NCI-H446 treated with DMSO at 0.1 percent for 48 hours (cell line): ENCODE measurements at regions not wholly inside any gene's neighbourhood (a gene's known extent, or its start where the extent isn't known, plus 50 kb on each side); places are given as distances from the start of the nearest gene placed in this dataset.

Source experiments
- DNase-seq: peaks from one replicate; lab custom pipeline; 2025; lab: John Stamatoyannopoulos, UW

GRCh38 chr1:22376546-22376945 is 75.1 kb upstream of the ZBTB40 start:
- DNase-seq: no peak

GRCh38 chr1:22376976-22377375 is 74.7 kb upstream of the ZBTB40 start:
- DNase-seq: no peak

GRCh38 chr1:22379566-22379965 is 72.1 kb upstream of the ZBTB40 start:
- DNase-seq: no peak

GRCh38 chr1:22380024-22380785 is 71.4 kb upstream of the ZBTB40 start:
- no peak for DNase-seq

- DNase-seq: no peak
Measured at GRCh38 chr1:22383526-22384294, 67.9 kb upstream of the ZBTB40 start.

- DNase-seq: no peak
Measured at GRCh38 chr1:22385537-22385936, 66.1 kb upstream of the ZBTB40 start.

- no peak for DNase-seq
Measured at GRCh38 chr1:22386774-22387173, 64.9 kb upstream of the ZBTB40 start.

- DNase-seq: no peak
Measured at GRCh38 chr1:22387919-22388580, 63.6 kb upstream of the ZBTB40 start.

GRCh38 chr1:22388671-22389450 is 62.8 kb upstream of the ZBTB40 start:
- no peak for DNase-seq

- DNase-seq: no peak
Measured at GRCh38 chr1:22393587-22393986, 58.1 kb upstream of the ZBTB40 start.

- no peak for DNase-seq
Measured at GRCh38 chr1:22398656-22399420, 52.8 kb upstream of the ZBTB40 start.

GRCh38 chr1:22399421-22400091 is 52.1 kb upstream of the ZBTB40 start:
- no peak for DNase-seq
